MM.1S (cell line): ENCODE measurements at regions not wholly inside any gene's neighbourhood (a gene's known extent, or its start where the extent isn't known, plus 50 kb on each side); places are given as distances from the start of the nearest gene placed in this dataset.

Source experiments
- DNase-seq: peaks from one replicate; pipeline ENCODE4 v3.0.0-alpha.2; 2015
- H2AFZ ChIP-seq: fragments of 300-600 bp; sonication (generic); 2 replicates; pipeline ENCODE4 v1.6.0; 2016; ENCODE audit warnings: antibody characterized with exemption, low read length
- H3F3A ChIP-seq: fragments of 300-600 bp; sonication (generic); 2 replicates; pipeline ENCODE4 v1.6.1; 2016; ENCODE audit warnings: mild to moderate bottlenecking, antibody characterized with exemption, low read length, moderate library complexity, mixed read lengths; ENCODE audit not compliant: insufficient read depth
- H3K27ac ChIP-seq: fragments of 300-600 bp; sonication (generic); 2 replicates; pipeline ENCODE4 v1.5.1; 2016; ENCODE audit warnings: mild to moderate bottlenecking, low read length
- H3K27me3 ChIP-seq: fragments of 300-600 bp; sonication (generic); replicated peaks from 2 replicates; pipeline ENCODE4 v1.6.0; 2016; ENCODE audit warnings: low read length; ENCODE audit not compliant: insufficient read depth
- H3K36me3 ChIP-seq: fragments of 300-600 bp; sonication (generic); replicated peaks from 2 replicates; pipeline ENCODE4 v1.6.1; 2016; ENCODE audit warnings: mild to moderate bottlenecking, low read length, mixed read lengths; ENCODE audit not compliant: insufficient read depth
- H3K4me1 ChIP-seq: fragments of 300-600 bp; sonication (generic); 2 replicates; pipeline ENCODE4 v1.6.1; 2016; ENCODE audit warnings: low read length, mixed read lengths
- H3K4me2 ChIP-seq: fragments of 300-600 bp; sonication (generic); 2 replicates; pipeline ENCODE4 v1.6.0; 2016; ENCODE audit warnings: low read depth, low read length
- H3K4me3 ChIP-seq: fragments of 300-600 bp; sonication (generic); 2 replicates; pipeline ENCODE4 v1.5.1; 2016; ENCODE audit warnings: low read length, mixed read lengths
- H3K79me2 ChIP-seq: fragments of 300-600 bp; sonication (generic); 2 replicates; pipeline ENCODE4 v1.6.1; 2016; ENCODE audit warnings: mixed run types, low read length, mixed read lengths
- H3K9ac ChIP-seq: fragments of 300-600 bp; sonication (generic); 2 replicates; pipeline ENCODE4 v1.6.1; 2016; ENCODE audit warnings: low read length, mixed read lengths
- H3K9me2 ChIP-seq: fragments of 300-600 bp; sonication (generic); replicated peaks from 2 replicates; pipeline ENCODE4 v1.6.1; 2016; ENCODE audit warnings: mild to moderate bottlenecking, low read length, mixed read lengths; ENCODE audit not compliant: insufficient read depth
- H3K9me3 ChIP-seq: fragments of 300-600 bp; sonication (generic); replicated peaks from 2 replicates; pipeline ENCODE4 v1.6.1; 2016; ENCODE audit warnings: mild to moderate bottlenecking, low read length, mixed read lengths; ENCODE audit not compliant: insufficient read depth
- H4K20me1 ChIP-seq: fragments of 300-600 bp; sonication (generic); 2 replicates; pipeline ENCODE4 v1.6.1; 2016; ENCODE audit warnings: mild to moderate bottlenecking, low read length, moderate library complexity, mixed read lengths; ENCODE audit not compliant: insufficient read depth
- EZH2 ChIP-seq: fragments of 300-600 bp; sonication (generic); optimal IDR thresholded peaks from 2 replicates; pipeline ENCODE3; 2017; ENCODE audit warnings: low read depth, mild to moderate bottlenecking, antibody characterized with exemption, low read length, mixed read lengths
- EZH2phosphoT487 ChIP-seq: fragments of 300-600 bp; sonication (generic); IDR thresholded peaks from 2 replicates; pipeline ENCODE4 v1.6.1; 2018; ENCODE audit warnings: antibody characterized with exemption, low read length
- TF ChIP-seq, protein P1 (sequence below): fragments of 300-600 bp; sonication (generic); IDR thresholded peaks from 2 replicates; pipeline ENCODE4 v1.5.1; 2016; ENCODE audit warnings: antibody characterized with exemption, low read length, mixed read lengths

DNA sequence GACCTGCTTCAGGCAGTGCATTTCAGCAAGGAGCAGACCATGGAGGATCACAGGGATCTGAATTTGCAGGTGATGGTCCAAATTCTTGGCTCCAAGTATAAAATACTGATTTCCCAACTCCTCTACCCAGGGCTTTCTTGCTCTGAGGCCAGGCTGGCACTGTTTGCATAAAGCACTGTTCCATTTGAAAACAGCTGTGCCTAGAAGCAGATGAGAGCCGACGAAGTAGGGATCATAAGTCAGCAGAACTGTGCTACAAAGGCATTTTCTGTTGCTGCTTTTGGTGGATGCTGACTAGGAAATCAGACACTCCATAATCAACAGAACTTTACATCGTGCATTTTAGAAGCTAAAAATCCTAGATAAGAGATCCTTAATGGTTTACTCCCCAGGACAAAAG, 126.4 kb downstream of the MAT2B start:
- H3K4me1 ChIP-seq: no peaks in the 10 kb centered on the region
- no peak for DNase-seq
- TF ChIP-seq, protein P1, sequence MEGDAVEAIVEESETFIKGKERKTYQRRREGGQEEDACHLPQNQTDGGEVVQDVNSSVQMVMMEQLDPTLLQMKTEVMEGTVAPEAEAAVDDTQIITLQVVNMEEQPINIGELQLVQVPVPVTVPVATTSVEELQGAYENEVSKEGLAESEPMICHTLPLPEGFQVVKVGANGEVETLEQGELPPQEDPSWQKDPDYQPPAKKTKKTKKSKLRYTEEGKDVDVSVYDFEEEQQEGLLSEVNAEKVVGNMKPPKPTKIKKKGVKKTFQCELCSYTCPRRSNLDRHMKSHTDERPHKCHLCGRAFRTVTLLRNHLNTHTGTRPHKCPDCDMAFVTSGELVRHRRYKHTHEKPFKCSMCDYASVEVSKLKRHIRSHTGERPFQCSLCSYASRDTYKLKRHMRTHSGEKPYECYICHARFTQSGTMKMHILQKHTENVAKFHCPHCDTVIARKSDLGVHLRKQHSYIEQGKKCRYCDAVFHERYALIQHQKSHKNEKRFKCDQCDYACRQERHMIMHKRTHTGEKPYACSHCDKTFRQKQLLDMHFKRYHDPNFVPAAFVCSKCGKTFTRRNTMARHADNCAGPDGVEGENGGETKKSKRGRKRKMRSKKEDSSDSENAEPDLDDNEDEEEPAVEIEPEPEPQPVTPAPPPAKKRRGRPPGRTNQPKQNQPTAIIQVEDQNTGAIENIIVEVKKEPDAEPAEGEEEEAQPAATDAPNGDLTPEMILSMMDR: no peak
- TF ChIP-seq EZH2 (no peak), EZH2phosphoT487 (no peak)
- no peaks in the 10 kb centered on the region for H3K9me2 ChIP-seq
- no peak overlapping the region for H3K27ac ChIP-seq
- no peak overlapping the region for H3K9ac ChIP-seq
- no peak overlapping the region for H3K4me3 ChIP-seq
- H3K79me2 ChIP-seq: no peaks in the 10 kb centered on the region
- no peaks in the 10 kb centered on the region for H4K20me1 ChIP-seq
- H2AFZ ChIP-seq: no peak overlapping the region
- no peaks in the 10 kb centered on the region for H3K9me3 ChIP-seq
- H3K36me3 ChIP-seq: no peaks in the 10 kb centered on the region
- no peaks in the 10 kb centered on the region for H3K27me3 ChIP-seq
- no peaks in the 10 kb centered on the region for H3F3A ChIP-seq
- no peak overlapping the region for H3K4me2 ChIP-seq

DNA sequence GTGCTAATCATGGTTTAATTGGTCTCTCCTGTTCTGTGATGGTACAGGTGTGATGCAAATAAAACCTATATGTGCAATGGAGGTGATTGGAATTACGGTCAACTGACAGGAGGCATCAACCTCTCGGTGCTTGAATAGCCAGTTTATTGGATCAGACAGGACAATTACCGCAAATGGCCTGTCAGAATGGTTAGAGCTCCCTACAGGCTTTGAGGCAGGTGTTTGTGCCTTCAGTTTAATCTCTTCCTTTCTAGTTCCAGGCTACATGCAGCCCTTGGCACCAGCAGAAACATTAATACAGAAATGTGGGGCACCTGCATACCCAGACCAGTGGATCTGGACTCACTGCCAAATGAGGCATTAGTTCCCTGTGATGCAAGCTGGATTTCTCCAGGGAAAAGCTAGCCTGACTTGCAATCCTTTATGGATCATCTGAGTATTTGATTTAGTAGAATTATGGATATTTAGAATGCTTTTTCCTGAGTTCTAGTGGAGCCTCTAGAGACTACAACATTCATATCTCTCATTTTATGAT, 128.6 kb downstream of the MAT2B start:
- Histone ChIP-seq H3F3A (no peaks in the 10 kb centered on the region), H3K79me2 (no peaks in the 10 kb centered on the region), H4K20me1 (no peaks in the 10 kb centered on the region), H3K4me1 (no peaks in the 10 kb centered on the region), H3K9me2 (no peaks in the 10 kb centered on the region), H3K36me3 (no peaks in the 10 kb centered on the region), H2AFZ (no peak overlapping the region), H3K9ac (no peak overlapping the region), H3K27me3 (no peaks in the 10 kb centered on the region), H3K9me3 (no peaks in the 10 kb centered on the region), H3K4me2 (no peak overlapping the region), H3K27ac (no peak overlapping the region), H3K4me3 (no peak overlapping the region)
- TF ChIP-seq, protein P1: no peak
- no peak for TF ChIP-seq EZH2
- DNase-seq: no peak

DNA sequence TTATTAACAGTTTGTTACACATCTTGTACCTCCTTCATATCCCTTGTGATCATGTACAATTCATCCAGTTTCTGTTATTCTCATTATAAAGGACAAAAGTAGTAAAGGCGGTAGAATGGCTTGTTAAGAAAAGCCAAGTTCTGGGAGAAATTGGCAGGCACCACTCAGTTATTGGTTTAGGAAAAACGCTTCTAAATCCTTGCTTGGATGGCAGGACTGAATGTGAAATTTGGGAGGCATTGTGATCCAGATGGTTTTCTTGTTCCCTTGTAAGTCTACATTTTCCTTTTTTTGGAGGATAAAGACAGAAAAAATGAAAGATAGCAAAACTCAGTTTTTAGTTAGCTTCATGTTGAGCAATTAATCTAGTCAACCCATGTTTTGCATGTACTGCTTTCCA, 130.2 kb downstream of the MAT2B start:
- H3K4me3 ChIP-seq: no peak overlapping the region
- H3K4me1 ChIP-seq: no peaks in the 10 kb centered on the region
- H4K20me1 ChIP-seq: no peaks in the 10 kb centered on the region
- no peaks in the 10 kb centered on the region for H3K36me3 ChIP-seq
- DNase-seq: no peak
- H2AFZ ChIP-seq: no peak overlapping the region
- no peaks in the 10 kb centered on the region for H3K9me2 ChIP-seq
- H3K9ac ChIP-seq: no peak overlapping the region
- no peak for TF ChIP-seq EZH2
- TF ChIP-seq, protein P1: no peak
- TF ChIP-seq EZH2phosphoT487: no peak
- H3K9me3 ChIP-seq: no peaks in the 10 kb centered on the region
- no peaks in the 10 kb centered on the region for H3K79me2 ChIP-seq
- H3K4me2 ChIP-seq: no peak overlapping the region
- no peak overlapping the region for H3K27ac ChIP-seq
- no peaks in the 10 kb centered on the region for H3K27me3 ChIP-seq
- H3F3A ChIP-seq: no peaks in the 10 kb centered on the region
